ENCODE measurements at regions not wholly inside any gene's neighbourhood (a gene's known extent, or its start where the extent isn't known, plus 50 kb on each side); places are given as distances from the start of the nearest gene placed in this dataset.

- no peak for DNase-seq
- Mint-ChIP-seq H3K27me3 (ENCODE audit: insufficient read depth, unreplicated experiment) (peaks cover 17% of the 10 kb centered on the region), H3K4me3 (ENCODE audit: unreplicated experiment) (no peak overlapping the region), H3K27ac (ENCODE audit: unreplicated experiment) (no peak overlapping the region), H3K36me3 (ENCODE audit: insufficient read depth, unreplicated experiment) (no peaks in the 10 kb centered on the region), H3K4me1 (ENCODE audit: low read depth, unreplicated experiment) (peaks cover under 1% of the 10 kb centered on the region), H3K9me3 (ENCODE audit: unreplicated experiment) (no peaks in the 10 kb centered on the region)
- H3K4me1 ChIP-seq = no peaks in the 10 kb centered on the region
- intact Hi-C loops (cut with micrococcal nuclease; ENCODE audit: unreplicated experiment) = no loop called here
- ChIA-PET CTCF (no interaction called here), POLR2A (no interaction called here)
- H3K9me3 ChIP-seq = no peaks in the 10 kb centered on the region
- no TSS peak for BruUV-seq (replicated peaks)
- no peak for TF ChIP-seq CTCF (IDR thresholded peaks at IDR 0.05; ENCODE audit: insufficient read depth in 1 of 2, low read depth in 1 of 2, low read length in 1 of 2, severe bottlenecking in 1 of 2, unreplicated experiment in 1 of 2)
- no peak overlapping the region for H3K4me3 ChIP-seq (ENCODE audit: low read depth, low read length)
- no peaks in the 10 kb centered on the region for H3K36me3 ChIP-seq (ENCODE audit: control insufficient read depth, insufficient read depth, low read length)
- H3K27me3 ChIP-seq (replicated peaks; ENCODE audit: control insufficient read depth, insufficient read depth, low read length) = no peaks in the 10 kb centered on the region; the same call in 1 of the 2 replicates
Measured at GRCh38 chr6:195861-196360, 96.4 kb upstream of the DUSP22 start.

- Mint-ChIP-seq H3K27ac (ENCODE audit: unreplicated experiment) (no peak overlapping the region), H3K4me3 (ENCODE audit: unreplicated experiment) (no peak overlapping the region), H3K27me3 (ENCODE audit: insufficient read depth, unreplicated experiment) (peaks cover 17% of the 10 kb centered on the region), H3K4me1 (ENCODE audit: low read depth, unreplicated experiment) (no peaks in the 10 kb centered on the region), H3K36me3 (ENCODE audit: insufficient read depth, unreplicated experiment) (no peaks in the 10 kb centered on the region), H3K9me3 (ENCODE audit: unreplicated experiment) (no peaks in the 10 kb centered on the region)
- intact Hi-C loops (cut with micrococcal nuclease; ENCODE audit: unreplicated experiment) = no loop called here
- BruUV-seq (replicated peaks) = no TSS peak
- H3K36me3 ChIP-seq (ENCODE audit: control insufficient read depth, insufficient read depth, low read length) = no peaks in the 10 kb centered on the region
- CTCF ChIA-PET = no interaction called here
- no peak for TF ChIP-seq CTCF (IDR thresholded peaks at IDR 0.05; ENCODE audit: insufficient read depth in 1 of 2, low read depth in 1 of 2, low read length in 1 of 2, severe bottlenecking in 1 of 2, unreplicated experiment in 1 of 2)
- no peak for DNase-seq
- H3K27me3 ChIP-seq (replicated peaks; ENCODE audit: control insufficient read depth, insufficient read depth, low read length) = no peaks in the 10 kb centered on the region; the same call in 1 of the 2 replicates
- H3K4me1 ChIP-seq = no peaks in the 10 kb centered on the region
- no peak overlapping the region for H3K4me3 ChIP-seq (ENCODE audit: low read depth, low read length)
- POLR2A ChIA-PET = no interaction called here
- H3K9me3 ChIP-seq = no peaks in the 10 kb centered on the region
Measured at GRCh38 chr6:196543-196942, 95.7 kb upstream of the DUSP22 start.

GRCh38 chr6:203661-204060, 88.6 kb upstream of the DUSP22 start:
- H3K4me1 ChIP-seq = no peaks in the 10 kb centered on the region
- H3K4me3 ChIP-seq (ENCODE audit: low read depth, low read length) = no peak overlapping the region
- intact Hi-C loops (cut with micrococcal nuclease; ENCODE audit: unreplicated experiment) = no loop called here
- H3K27me3 ChIP-seq (replicated peaks; ENCODE audit: control insufficient read depth, insufficient read depth, low read length) = no peaks in the 10 kb centered on the region; the same call in 1 of the 2 replicates
- no peaks in the 10 kb centered on the region for H3K36me3 ChIP-seq (ENCODE audit: control insufficient read depth, insufficient read depth, low read length)
- TF ChIP-seq CTCF (IDR thresholded peaks at IDR 0.05; ENCODE audit: insufficient read depth in 1 of 2, low read depth in 1 of 2, low read length in 1 of 2, severe bottlenecking in 1 of 2, unreplicated experiment in 1 of 2) = no peak
- Mint-ChIP-seq H3K4me1 (ENCODE audit: low read depth, unreplicated experiment) (no peaks in the 10 kb centered on the region), H3K36me3 (ENCODE audit: insufficient read depth, unreplicated experiment) (no peaks in the 10 kb centered on the region), H3K27me3 (ENCODE audit: insufficient read depth, unreplicated experiment) (peaks cover 22% of the 10 kb centered on the region), H3K9me3 (ENCODE audit: unreplicated experiment) (no peaks in the 10 kb centered on the region), H3K4me3 (ENCODE audit: unreplicated experiment) (no peak overlapping the region), H3K27ac (ENCODE audit: unreplicated experiment) (no peak overlapping the region)
- no TSS peak for BruUV-seq (replicated peaks)
- no peak for DNase-seq
- POLR2A ChIA-PET = no interaction called here
- CTCF ChIA-PET = interaction anchor here (1.3 kb wide), 1 partner anchor 14 kb away, joined by 3 read pairs; no protein-coding TSS in a partner anchor
- no peaks in the 10 kb centered on the region for H3K9me3 ChIP-seq
